ENCODE measurements at regions not wholly inside any gene's neighbourhood (a gene's known extent, or its start where the extent isn't known, plus 50 kb on each side); places are given as distances from the start of the nearest gene placed in this dataset.
"Not testable (repeated sequence)": the region's sequence is repeated elsewhere in the genome, so short reads cannot be mapped to it uniquely, and the experiment has no call there.

DNA sequence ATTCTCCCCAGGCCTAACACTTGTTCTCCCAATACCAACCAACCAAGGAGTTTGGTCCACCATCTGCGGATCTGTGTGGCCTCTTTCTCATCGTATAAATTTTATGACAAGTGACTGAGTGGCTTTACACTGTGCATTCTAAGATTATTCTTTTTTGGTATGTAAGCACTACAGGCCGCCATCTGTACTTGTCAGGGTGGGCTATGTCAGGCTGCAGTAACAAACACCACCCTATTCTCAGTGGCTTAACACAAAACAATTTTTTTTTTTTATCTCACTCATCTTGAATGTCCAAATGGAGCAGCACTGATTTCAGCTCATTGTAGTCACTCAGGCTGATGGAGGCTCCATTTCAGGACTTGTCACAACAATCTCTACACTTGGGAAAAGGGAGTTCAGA lies 412.7 kb upstream of the MIR17HG start:
- no peak for DNase-seq (ENCODE audit: low spot score)

GRCh38 chr13:90938848-90939247 lies 408.6 kb upstream of the MIR17HG start:
- DNase-seq (ENCODE audit: low spot score): no peak

DNA sequence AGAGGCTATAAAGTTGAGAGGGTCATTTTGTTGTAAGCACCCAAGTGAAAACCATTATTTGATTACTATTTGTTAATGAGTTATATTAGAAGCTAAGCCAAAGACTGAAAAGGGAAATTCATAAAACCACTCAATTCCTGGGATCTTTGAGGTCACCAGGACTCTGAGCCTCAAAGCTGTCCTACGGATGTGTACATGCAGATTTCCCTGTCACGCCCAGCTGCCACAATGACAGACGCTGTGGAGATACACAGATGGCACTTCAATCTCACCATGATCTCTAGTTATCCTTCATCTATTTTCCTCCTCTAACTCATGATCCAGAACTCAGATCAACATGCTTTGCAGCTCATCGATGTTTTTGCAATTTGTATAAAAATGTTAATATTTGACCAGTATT lies 403.5 kb upstream of the MIR17HG start:
- no peak for DNase-seq (ENCODE audit: low spot score)

DNA sequence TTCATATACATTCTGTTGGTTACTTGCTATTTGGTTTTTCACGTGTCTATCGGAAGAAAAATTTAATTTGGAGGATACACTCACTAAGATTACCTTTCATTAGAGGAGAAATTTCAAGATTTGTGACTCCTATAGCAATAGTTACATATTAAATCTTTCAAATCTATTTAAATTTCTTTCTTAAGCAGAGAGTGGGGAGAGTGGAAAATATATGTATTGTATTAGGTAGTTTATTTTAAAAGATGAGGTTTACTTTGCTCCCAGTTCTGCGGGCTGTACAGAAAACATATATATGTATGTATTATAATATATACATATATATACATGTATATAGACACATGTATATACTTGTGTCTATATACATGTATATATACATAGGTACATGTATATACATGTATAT lies 402.3 kb upstream of the MIR17HG start:
- not testable (repeated sequence) for DNase-seq (ENCODE audit: low spot score)

DNA sequence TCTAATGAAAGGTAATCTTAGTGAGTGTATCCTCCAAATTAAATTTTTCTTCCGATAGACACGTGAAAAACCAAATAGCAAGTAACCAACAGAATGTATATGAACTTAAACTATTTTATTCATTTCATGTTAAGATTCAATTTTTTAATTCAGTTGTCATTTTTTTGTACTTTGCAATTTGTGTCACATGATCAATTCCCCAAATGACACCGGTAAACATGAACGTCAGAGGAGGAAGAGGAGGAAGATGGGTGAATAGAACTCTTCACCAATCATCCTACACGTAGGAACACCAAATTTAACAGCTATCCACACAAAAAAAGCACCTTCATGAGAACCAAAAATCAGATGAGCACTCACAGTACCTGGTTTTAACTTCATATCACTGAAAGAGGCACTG lies 401.4 kb upstream of the MIR17HG start:
- not testable (repeated sequence) for DNase-seq (ENCODE audit: low spot score)

- no peak for DNase-seq (ENCODE audit: low spot score)
Measured at GRCh38 chr13:90947976-90948375, 399.5 kb upstream of the MIR17HG start.

DNA sequence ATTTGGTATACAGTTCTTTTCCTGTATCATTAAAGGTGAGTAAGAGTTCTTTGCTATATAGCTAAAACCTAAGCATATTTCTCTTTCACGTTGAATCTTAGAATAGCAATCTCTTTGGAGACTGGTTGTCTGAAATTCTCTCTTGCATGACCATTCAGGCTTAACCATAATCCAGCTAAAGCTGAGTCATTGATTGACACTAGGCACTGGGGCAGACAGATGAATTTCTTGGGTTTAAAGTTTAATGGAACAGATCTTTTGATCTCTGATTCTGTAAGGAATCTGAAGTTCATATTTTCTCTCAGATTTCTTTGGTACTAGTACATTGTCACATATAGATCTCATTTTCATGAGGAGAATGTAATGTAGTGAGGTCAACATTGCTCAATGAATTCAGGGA lies 397.3 kb upstream of the MIR17HG start:
- DNase-seq (ENCODE audit: low spot score): no peak

DNA sequence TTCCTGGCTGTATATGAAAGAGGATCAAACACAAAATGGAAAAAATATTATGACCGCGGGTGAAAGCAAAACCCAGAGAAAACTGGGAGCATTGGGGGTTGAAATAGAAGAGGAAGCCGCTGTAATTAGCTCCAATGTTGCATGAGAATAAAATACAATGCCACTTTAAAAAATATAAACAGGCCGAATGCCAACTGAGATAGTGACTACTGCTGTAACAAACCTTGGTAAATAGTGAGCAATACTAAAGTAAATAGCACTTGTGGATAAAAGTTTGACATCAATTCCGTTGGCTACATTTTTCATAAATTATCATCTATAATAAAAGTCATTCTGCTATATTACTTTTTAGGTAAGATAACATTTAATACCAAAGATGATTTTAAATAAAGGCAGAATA lies 395.8 kb upstream of the MIR17HG start:
- DNase-seq (ENCODE audit: low spot score): no peak

DNA sequence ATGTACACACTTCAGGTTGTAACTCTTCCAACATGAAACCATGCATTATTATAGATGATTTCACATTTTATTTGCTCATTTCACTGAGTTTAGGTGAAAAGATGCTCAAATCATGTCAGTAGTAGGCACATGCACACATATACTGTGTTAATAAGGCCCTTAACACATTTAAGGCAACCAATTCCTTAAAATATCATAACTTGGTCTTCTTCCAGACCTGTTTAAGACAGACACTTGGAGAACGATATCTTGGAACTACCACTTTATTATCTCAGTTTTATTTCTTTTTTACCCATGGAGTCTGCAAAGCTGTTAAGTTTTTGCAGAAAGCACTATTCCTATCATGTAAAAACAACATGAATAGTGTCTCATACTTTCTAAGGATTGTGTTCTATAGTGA lies 395.2 kb upstream of the MIR17HG start:
- DNase-seq (ENCODE audit: low spot score): no peak

DNA sequence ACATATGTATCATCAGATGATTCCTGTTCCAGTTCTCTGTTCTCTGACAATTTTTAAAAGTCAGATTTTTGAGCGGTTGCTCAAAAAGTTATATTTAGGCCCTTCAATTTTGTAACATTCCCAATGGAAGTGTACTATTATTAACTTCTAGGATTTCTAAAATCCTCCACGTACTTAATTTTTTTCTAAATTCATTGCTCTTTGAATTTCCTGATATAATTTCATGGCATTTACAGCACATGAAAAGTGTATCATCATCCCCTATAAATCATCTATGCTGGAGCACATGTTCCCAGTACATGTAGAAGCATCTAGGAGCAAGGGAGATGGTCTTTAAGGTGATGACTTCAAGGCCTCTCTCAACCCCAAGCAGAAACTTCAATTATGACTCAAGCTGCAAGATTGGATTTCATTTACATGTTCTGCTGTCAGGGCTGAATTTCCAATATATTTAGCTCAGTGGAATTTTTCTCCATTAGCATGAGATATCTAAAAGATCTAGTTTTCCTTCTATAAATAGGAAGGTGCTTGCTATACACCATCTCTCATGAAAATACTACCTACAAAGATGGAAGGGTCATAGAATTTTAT lies 392.8 kb upstream of the MIR17HG start:
- no peak for DNase-seq (ENCODE audit: low spot score)

GRCh38 chr13:90956031-90956430 lies 391.5 kb upstream of the MIR17HG start:
- DNase-seq (ENCODE audit: low spot score): no peak

GRCh38 chr13:90958866-90959265 lies 388.6 kb upstream of the MIR17HG start:
- no peak for DNase-seq (ENCODE audit: low spot score)

DNA sequence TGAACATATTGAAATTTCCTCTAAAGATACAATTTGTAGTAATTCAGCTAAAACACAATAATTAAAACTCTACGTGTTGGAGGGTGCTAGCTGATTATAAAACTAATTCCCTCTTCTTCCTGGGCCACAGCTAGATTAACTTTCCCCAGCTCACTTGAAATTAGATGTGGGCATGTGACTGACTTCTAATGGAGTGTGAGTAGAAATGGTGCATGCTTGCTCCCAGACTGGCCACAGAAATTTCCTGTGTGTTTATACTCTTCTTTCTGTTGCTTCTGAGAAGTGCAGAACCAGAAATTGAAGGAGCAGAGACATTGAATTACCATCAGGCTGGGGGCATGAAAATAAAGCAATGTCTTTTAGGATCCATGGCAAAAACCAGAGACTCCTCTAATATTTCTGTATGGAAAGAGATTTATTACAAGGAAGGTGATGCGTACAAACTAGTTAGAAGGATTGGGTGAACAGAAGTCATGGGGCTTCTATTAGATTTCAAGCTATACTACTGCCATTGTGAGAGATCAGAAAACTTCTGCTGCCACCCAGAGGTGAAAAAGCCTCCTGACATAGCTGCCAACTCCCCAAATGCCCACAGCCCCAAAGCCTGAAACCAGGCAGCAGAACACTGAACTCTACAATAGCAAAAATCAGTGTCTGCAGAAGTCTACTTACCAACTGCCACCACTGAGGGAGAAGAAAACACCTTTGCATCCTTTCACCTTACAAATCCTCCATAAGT lies 379.2 kb upstream of the MIR17HG start:
- no peak for DNase-seq (ENCODE audit: low spot score)

DNA sequence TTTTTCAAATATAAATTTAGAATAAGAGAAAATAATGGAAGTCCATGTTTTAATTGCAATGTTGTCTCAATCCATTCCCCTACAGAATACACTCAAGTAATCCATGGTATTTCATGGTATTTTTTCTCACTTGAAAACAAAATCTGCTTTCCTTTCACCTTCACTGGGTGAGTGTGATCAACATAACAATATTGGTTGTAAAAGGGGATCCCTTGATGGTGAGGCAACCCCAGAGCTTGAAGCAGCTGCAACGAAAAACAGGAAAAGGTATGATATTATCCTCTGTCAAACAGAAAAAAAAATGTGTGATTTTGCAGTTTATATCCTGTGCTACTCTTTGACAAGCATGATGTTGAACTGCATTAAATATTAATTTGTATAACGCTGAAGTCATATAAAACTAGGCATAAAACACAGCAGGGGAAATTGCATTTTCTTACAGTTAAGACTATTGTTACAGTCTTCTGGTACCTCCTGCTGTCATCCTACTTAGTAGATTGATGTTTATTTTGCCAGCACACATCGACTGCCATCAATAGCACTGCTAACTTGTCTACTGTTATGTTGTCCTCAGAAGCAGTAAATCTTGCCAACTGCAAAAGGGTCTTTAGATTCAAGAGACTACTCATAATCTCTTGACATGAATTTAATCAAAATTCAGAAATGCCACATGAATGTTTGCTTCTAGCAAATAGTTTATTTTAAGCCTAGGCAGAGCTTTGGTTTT lies 373.1 kb upstream of the MIR17HG start:
- DNase-seq (ENCODE audit: low spot score): no peak

DNA sequence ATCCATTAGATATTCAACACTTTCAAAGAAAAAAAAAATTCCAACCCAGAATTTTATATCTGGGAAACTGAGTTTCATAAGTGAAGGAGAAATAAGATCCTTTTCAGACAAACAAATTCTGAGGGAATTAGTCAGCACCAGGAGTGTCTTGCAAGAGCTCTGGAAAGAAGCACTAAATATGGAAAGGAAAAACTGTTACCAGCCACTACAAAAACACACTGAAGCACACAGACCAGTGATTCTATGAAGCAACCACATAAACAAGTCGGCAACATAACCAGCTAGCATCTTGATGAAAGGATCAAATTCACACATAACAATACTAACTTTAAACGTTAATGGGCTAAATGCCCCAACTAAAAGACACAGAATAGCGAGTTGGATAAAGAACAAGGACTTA lies 368.4 kb upstream of the MIR17HG start:
- no peak for DNase-seq (ENCODE audit: low spot score)

GRCh38 chr13:90984756-90985155 lies 362.7 kb upstream of the MIR17HG start:
- DNase-seq (ENCODE audit: low spot score): no peak

- DNase-seq (ENCODE audit: low spot score): no peak
Measured at GRCh38 chr13:90995001-90995400, 352.5 kb upstream of the MIR17HG start.

DNA sequence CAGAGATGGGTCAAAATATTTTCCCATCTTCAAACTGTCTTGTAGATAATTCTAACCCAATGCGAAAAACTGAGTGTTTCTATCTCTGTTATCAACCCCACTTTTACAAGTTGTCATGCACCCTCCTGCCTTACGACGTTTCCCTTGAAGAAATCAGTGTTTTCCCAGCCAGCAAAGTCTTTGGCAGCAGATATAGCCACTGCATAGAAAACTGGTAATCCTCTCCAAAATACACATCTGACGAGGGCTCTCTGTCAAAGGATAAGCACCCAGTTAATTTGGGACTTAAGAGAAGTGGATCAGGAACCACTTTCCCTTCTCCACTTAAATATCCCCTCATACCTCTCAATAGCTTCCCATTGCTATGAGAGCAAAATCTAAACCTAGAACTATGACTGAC lies 351.9 kb upstream of the MIR17HG start:
- DNase-seq (ENCODE audit: low spot score): no peak

DNA sequence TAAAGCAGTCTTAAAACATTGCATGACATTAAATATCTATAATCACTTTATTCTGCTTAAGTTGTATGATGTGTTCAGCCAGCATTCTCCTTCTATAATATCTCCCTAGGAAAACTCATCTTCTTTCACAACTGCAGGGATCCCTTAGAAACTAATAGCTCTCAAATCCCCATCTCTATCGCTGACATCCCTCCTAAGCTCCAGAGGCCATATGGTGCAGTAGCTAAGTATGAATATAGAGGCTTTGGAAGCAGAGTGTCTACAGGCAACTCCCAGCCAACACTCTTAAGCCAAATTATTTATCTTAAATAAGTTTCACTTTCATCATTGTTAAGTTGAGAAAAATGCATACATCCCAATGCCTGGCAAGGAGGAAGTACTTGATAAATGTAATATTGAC lies 349.5 kb upstream of the MIR17HG start:
- no peak for DNase-seq (ENCODE audit: low spot score)

DNA sequence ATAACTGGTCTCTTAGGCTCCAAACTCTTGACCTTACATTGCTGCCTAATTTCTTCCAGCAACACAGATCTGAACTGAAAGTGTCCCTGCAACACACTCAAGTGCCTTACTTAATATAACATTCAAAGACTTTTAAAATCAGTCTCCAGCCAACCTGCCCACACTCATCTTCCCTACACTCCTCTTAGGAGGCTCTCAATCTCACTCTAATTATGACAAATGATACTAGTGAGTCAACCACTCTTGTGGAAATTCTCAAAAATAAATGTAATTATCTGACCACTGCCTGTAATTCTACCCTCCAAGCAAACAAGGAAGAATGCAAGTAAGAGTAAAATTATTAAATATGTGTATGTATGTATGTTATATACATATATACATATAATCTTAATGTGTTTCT lies 348.1 kb upstream of the MIR17HG start:
- DNase-seq (ENCODE audit: low spot score): no peak

DNA sequence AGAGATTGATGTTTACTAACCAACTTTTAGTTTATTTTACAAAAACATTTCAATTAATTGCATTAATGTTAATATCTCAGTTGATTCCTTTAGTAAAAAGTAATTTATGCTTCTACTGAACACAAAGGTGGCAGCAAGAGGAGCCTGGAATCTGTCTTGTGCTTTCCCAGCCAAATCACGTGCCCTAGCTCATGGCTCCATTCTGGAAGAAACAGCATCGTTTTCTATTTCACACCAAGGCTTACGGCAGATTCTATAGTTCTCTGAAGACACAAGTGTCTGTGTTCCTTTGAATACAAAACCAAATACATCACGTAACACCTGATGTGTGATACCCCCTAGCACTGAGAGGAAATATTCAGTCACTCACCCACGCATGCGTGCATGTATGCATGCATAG lies 346.1 kb upstream of the MIR17HG start:
- DNase-seq (ENCODE audit: low spot score): no peak

DNA sequence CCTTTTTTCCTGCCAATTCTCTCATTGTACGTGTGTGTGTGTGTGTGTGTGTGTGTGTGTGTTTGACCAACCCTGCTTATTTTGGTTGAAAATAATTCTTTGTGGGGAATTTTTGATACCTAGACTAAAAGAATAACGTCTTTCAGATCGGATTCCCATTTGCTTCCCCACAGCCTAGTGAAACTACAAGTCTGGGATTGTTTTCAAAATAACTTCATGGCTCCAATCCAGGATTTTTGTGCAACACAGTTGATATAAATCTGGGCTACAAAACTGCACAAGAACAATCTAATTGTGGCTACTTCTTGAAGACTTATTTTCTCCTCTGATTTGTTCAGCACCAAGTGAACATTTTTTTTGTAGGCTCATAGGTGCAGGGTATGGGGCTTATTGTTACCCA lies 332.8 kb upstream of the MIR17HG start:
- DNase-seq (ENCODE audit: low spot score): no peak

DNA sequence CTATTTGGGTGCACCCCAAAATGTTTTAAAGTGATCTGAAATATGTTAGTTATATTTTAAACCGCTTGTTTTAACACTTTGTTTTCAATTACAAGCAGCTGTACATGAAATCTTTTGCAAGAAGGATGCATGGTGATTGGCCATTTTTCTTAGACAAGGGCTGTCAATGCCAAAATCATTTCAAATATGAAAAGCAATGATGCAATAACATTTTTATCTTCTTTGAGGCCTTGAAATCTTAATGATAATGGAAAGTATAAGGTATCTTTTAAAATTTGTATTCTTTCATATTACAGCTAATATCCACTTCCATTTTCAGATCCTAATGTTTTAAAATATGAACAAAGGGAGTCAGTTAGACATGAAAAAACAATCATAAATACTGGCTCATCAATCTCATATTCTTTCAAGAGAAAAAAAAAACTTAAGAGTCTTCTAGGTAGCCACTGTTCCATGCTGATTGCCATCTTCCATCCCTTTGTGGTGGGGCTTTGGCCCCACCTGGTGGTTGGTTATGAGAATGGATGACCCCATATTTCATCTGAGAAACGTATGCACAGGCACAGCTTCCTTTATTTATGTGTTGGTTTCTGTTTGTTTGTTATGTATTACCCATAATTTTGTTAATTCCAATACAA lies 330.3 kb upstream of the MIR17HG start:
- DNase-seq (ENCODE audit: low spot score): peak; percentile 57

All from mucosa of gallbladder (tissue), 1 donor.